ENCODE measurements at regions not wholly inside any gene's neighbourhood (a gene's known extent, or its start where the extent isn't known, plus 50 kb on each side); places are given as distances from the start of the nearest gene placed in this dataset.

GRCh38 chr15:67976506-67977073 is 77.5 kb upstream of the PIAS1 start:
- TF ChIP-seq CTCF (IDR thresholded peaks at IDR 0.05; ENCODE audit: borderline replicate concordance, insufficient read depth, low read depth, low read length) = no peak

GRCh38 chr15:67977414-67978089 is 76.6 kb upstream of the PIAS1 start:
- no peak for TF ChIP-seq CTCF (IDR thresholded peaks at IDR 0.05; ENCODE audit: borderline replicate concordance, insufficient read depth, low read depth, low read length)
- H3K4me3 ChIP-seq (ENCODE audit: low read depth, low read length) = no peak overlapping the region

More at GRCh38 chr15:67976506-67977073, 77.5 kb upstream of the PIAS1 start:
- H3K4me3 ChIP-seq (ENCODE audit: low read depth, low read length) = no peak overlapping the region

- no peak overlapping the region for H3K4me3 ChIP-seq (ENCODE audit: low read depth, low read length)
- no peak for TF ChIP-seq CTCF (IDR thresholded peaks at IDR 0.05; ENCODE audit: borderline replicate concordance, insufficient read depth, low read depth, low read length)
Measured at GRCh38 chr15:67979281-67979680, 74.8 kb upstream of the PIAS1 start.

- no peak overlapping the region for H3K4me3 ChIP-seq (ENCODE audit: low read depth, low read length)
- TF ChIP-seq CTCF (IDR thresholded peaks at IDR 0.05; ENCODE audit: borderline replicate concordance, insufficient read depth, low read depth, low read length) = no peak
Measured at GRCh38 chr15:67980171-67980570, 73.9 kb upstream of the PIAS1 start.

- H3K4me3 ChIP-seq (ENCODE audit: low read depth, low read length) = no peak overlapping the region
- no peak for TF ChIP-seq CTCF (IDR thresholded peaks at IDR 0.05; ENCODE audit: borderline replicate concordance, insufficient read depth, low read depth, low read length)
Measured at GRCh38 chr15:67980773-67981685, 73.1 kb upstream of the PIAS1 start.

- no peak for TF ChIP-seq CTCF (IDR thresholded peaks at IDR 0.05; ENCODE audit: borderline replicate concordance, insufficient read depth, low read depth, low read length)
- no peak overlapping the region for H3K4me3 ChIP-seq (ENCODE audit: low read depth, low read length)
Measured at GRCh38 chr15:67981848-67982247, 72.3 kb upstream of the PIAS1 start.

Data from GM12875 (cell line).